IMR-90 (cell line): ENCODE measurements at regions not wholly inside any gene's neighbourhood (a gene's known extent, or its start where the extent isn't known, plus 50 kb on each side); places are given as distances from the start of the nearest gene placed in this dataset.

Source experiments
- ATAC-seq: fragments of 200-7000 bp; cut with Tn5 transposase; 2 replicates; pipeline ENCODE4 v1.9.1; 2020; ENCODE audit warnings: low read depth, mild to moderate bottlenecking, moderate library complexity
- BruUV-seq: library from RNA; stranded (reverse); fragments of 400-500 nt; replicated peaks from 2 replicates; lab custom pipeline; 2021; lab: Mats Ljungman, UMichigan
- CTCF ChIA-PET: fragments of 300-600 bp; formaldehyde crosslinking; extraction: SDS; loops from one replicate; lab custom pipeline; 2021; ENCODE audit warnings: antibody characterized with exemption; lab: Yijun Ruan, JAX
- POLR2A ChIA-PET: fragments of 300-600 bp; sonication (Branson Sonifier 250); formaldehyde crosslinking; loops from one replicate; lab custom pipeline; 2022; ENCODE audit warnings: antibody characterized with exemption; ENCODE audit not compliant: unreplicated experiment; lab: Charles Lee
- DNase-seq: peaks from one replicate; pipeline ENCODE4 v3.0.0; 2013
- H2AFZ ChIP-seq: replicated peaks from 2 replicates; pipeline ENCODE3; 2013; ENCODE audit warnings: low read length, mild to moderate bottlenecking; ENCODE audit not compliant: poor library complexity
- H2AK5ac ChIP-seq: 2 replicates; pipeline ENCODE4 v1.6.1; 2013; ENCODE audit warnings: low read depth, low read length, inconsistent platforms
- H2AK9ac ChIP-seq: replicated peaks from 2 replicates; pipeline ENCODE3; 2013; ENCODE audit warnings: mild to moderate bottlenecking, low read depth, low read length, moderate library complexity; ENCODE audit not compliant: poor library complexity
- H2BK120ac ChIP-seq: 2 replicates; pipeline ENCODE4 v1.6.1; 2013; ENCODE audit warnings: low read depth, low read length, inconsistent platforms
- H2BK15ac ChIP-seq: 3 replicates; pipeline ENCODE4 v1.6.1; 2013; ENCODE audit warnings: low read depth, low read length, inconsistent platforms
- H2BK20ac ChIP-seq: 2 replicates; pipeline ENCODE4 v1.6.1; 2013; ENCODE audit warnings: low read depth, mild to moderate bottlenecking, inconsistent platforms, low read length, moderate library complexity
- H2BK5ac ChIP-seq: 2 replicates; pipeline ENCODE4 v1.6.1; 2013; ENCODE audit warnings: mild to moderate bottlenecking, low read depth, low read length, inconsistent platforms; ENCODE audit not compliant: poor library complexity, severe bottlenecking
- H3K14ac ChIP-seq: replicated peaks from 2 replicates; pipeline ENCODE4 v1.6.1; 2013; ENCODE audit warnings: low read depth, low read length, inconsistent platforms
- H3K18ac ChIP-seq: 2 replicates; pipeline ENCODE4 v1.6.1; 2013; ENCODE audit warnings: low read depth, low read length, control low read depth
- H3K23ac ChIP-seq: 2 replicates; pipeline ENCODE4 v1.6.1; 2013; ENCODE audit warnings: low read depth, low read length, inconsistent platforms
- H3K27ac ChIP-seq: 2 replicates; pipeline ENCODE4 v1.5.1; 2013; ENCODE audit warnings: mild to moderate bottlenecking, control low read depth, low read length; ENCODE audit not compliant: insufficient read depth
- H3K27me3 ChIP-seq: 2 replicates; pipeline ENCODE4 v1.6.1; 2013; ENCODE audit warnings: low read length; ENCODE audit not compliant: control insufficient read depth, insufficient read depth
- H3K36me3 ChIP-seq: 2 replicates; pipeline ENCODE4 v1.6.1; 2013; ENCODE audit warnings: low read length, mixed read lengths; ENCODE audit not compliant: control insufficient read depth, insufficient read depth
- H3K4ac ChIP-seq: 2 replicates; pipeline ENCODE4 v1.6.1; 2013; ENCODE audit warnings: low read depth, low read length, inconsistent platforms
- H3K4me1 ChIP-seq: 2 replicates; pipeline ENCODE4 v1.6.1; 2013; ENCODE audit warnings: low read length, mixed read lengths; ENCODE audit not compliant: control insufficient read depth, insufficient read depth
- H3K4me2 ChIP-seq: 2 replicates; pipeline ENCODE4 v1.6.1; 2013; ENCODE audit warnings: low read depth, mild to moderate bottlenecking, control low read depth, low read length, moderate library complexity
- H3K4me3 ChIP-seq: 2 replicates; pipeline ENCODE4 v1.5.1; 2013; ENCODE audit warnings: low read depth, mild to moderate bottlenecking, control low read depth, low read length, moderate library complexity; ENCODE audit not compliant: insufficient read depth
- H3K56ac ChIP-seq: 2 replicates; pipeline ENCODE4 v1.6.1; 2013; ENCODE audit warnings: low read length, inconsistent platforms; ENCODE audit not compliant: insufficient read depth; ENCODE audit errors: extremely low read depth
- H3K79me1 ChIP-seq, 2 experiments: 2 replicates each; pipeline ENCODE4 v1.6.1; 2013; ENCODE audit warnings: low read length in 2 of 2, inconsistent platforms in 1 of 2, low read depth in 1 of 2
- H3K9ac ChIP-seq: 2 replicates; pipeline ENCODE4 v1.6.1; 2013; ENCODE audit warnings: low read depth, low read length, control low read depth
- H3K9me1 ChIP-seq: 2 replicates; pipeline ENCODE4 v1.6.1; 2013; ENCODE audit warnings: low read length, inconsistent platforms; ENCODE audit not compliant: insufficient read depth
- H3K9me3 ChIP-seq: 2 replicates; pipeline ENCODE4 v1.6.1; 2013; ENCODE audit warnings: low read length; ENCODE audit not compliant: control insufficient read depth, insufficient read depth
- H4K20me1 ChIP-seq: 2 replicates; pipeline ENCODE4 v1.6.1; 2013; ENCODE audit warnings: low read length, inconsistent platforms; ENCODE audit not compliant: insufficient read depth
- H4K5ac ChIP-seq: 2 replicates; pipeline ENCODE4 v1.6.1; 2013; ENCODE audit warnings: mild to moderate bottlenecking, low read depth, low read length, control low read depth
- H4K8ac ChIP-seq, 2 experiments: 2 replicates each; pipeline ENCODE4 v1.6.1; 2013; ENCODE audit warnings: low read depth in 2 of 2, low read length in 2 of 2, control low read depth in 1 of 2, inconsistent platforms in 1 of 2
- H4K91ac ChIP-seq: 2 replicates; pipeline ENCODE4 v1.6.1; 2013; ENCODE audit warnings: low read depth, low read length, inconsistent platforms; ENCODE audit not compliant: insufficient read depth
- CTCF ChIP-seq: conservative IDR thresholded peaks from 2 replicates; pipeline ENCODE4 v1.5.1; 2012; ENCODE audit warnings: mild to moderate bottlenecking, low read depth, low read length, improper control_type of control experiment
- ELK1 ChIP-seq: fragments of 150-350 bp; IDR thresholded peaks from 2 replicates; pipeline ENCODE4 v1.6.1; 2016; ENCODE audit warnings: low read depth, mild to moderate bottlenecking, low read length, moderate library complexity, borderline replicate concordance
- MAZ ChIP-seq: IDR thresholded peaks from 2 replicates; pipeline ENCODE4 v1.6.1; 2012; ENCODE audit warnings: low read depth, mild to moderate bottlenecking, low read length, improper control_type of control experiment, moderate library complexity, borderline replicate concordance
- NFE2L2 ChIP-seq: fragments of 150-350 bp; IDR thresholded peaks from 2 replicates; pipeline ENCODE4 v1.6.1; 2016; ENCODE audit warnings: low read depth, mild to moderate bottlenecking, low read length
- RCOR1 ChIP-seq: IDR thresholded peaks from 2 replicates; pipeline ENCODE4 v1.6.1; 2012; ENCODE audit warnings: mild to moderate bottlenecking, low read length, improper control_type of control experiment; ENCODE audit not compliant: insufficient replicate concordance
- RFX5 ChIP-seq: IDR thresholded peaks from 2 replicates; pipeline ENCODE4 v1.8.0; 2012; ENCODE audit warnings: low read depth, mild to moderate bottlenecking, low read length, moderate library complexity
- USF2 ChIP-seq: fragments of 150-350 bp; IDR thresholded peaks from 2 replicates; pipeline ENCODE4 v1.6.1; 2017; ENCODE audit warnings: mild to moderate bottlenecking, antibody characterized with exemption, low read length, low read depth
- WGBS, 2 experiments: methylation state at CpG; one replicate each; pipeline versions ENCODE4 v1.1.5 to v1.1.7; 2013; ENCODE audit warnings: missing lambda C conversion rate in 2 of 2; ENCODE audit not compliant: insufficient read length in 1 of 2; ENCODE audit errors: extremely low coverage in 2 of 2; 5-methylcytosine and 5-hydroxymethylcytosine counted together
- dilution Hi-C: fragments of 300-500 bp; cut with HindIII; formaldehyde crosslinking; loops from one replicate; pipeline ENCODE4 v1.14.3; 2018; ENCODE audit warnings: low sequenced_read_pairs; ENCODE audit not compliant: unreplicated experiment
- in situ Hi-C: fragments of 300-500 bp; cut with MboI; formaldehyde crosslinking; loops from 3 replicates; pipeline ENCODE4 v1.14.3; 2019; ENCODE audit warnings: low sequenced_read_pairs, inconsistent platforms, mixed read lengths
- intact Hi-C: fragments of 100-400 bp; cut with micrococcal nuclease; formaldehyde crosslinking; loops from 2 replicates; pipeline ENCODE4 v1.10.0; 2022

- Histone ChIP-seq H3K4me1 (no peaks in the 10 kb centered on the region), H3K79me1 (no peaks in the 10 kb centered on the region), H3K9me1 (no peaks in the 10 kb centered on the region), H3K27me3 (no peaks in the 10 kb centered on the region), H4K91ac (no peak overlapping the region), H3K18ac (no peak overlapping the region), H2BK5ac (no peak overlapping the region), H3K4ac (no peak overlapping the region), H2BK120ac (no peak overlapping the region), H4K20me1 (no peaks in the 10 kb centered on the region), H3K36me3 (no peaks in the 10 kb centered on the region), H2AFZ (no peak overlapping the region), H2AK9ac (no peak overlapping the region), H3K4me3 (no peak overlapping the region), H4K5ac (no peak overlapping the region), H4K8ac (no peak overlapping the region), H3K27ac (no peak overlapping the region), H3K9me3 (no peaks in the 10 kb centered on the region), H2AK5ac (no peak overlapping the region), H3K56ac (no peak overlapping the region), H2BK20ac (no peak overlapping the region), H3K23ac (no peak overlapping the region), H2BK15ac (no peak overlapping the region), H3K4me2 (no peak overlapping the region), H3K14ac (no peak overlapping the region), H3K9ac (no peak overlapping the region)
- CTCF ChIA-PET, result no interaction called here
- ATAC-seq (no peak), DNase-seq (no peak)
- dilution Hi-C loops (no loop called here), in situ Hi-C loops (no loop called here), intact Hi-C loops (no loop called here)
- TF ChIP-seq MAZ, result no peak
- no peak for TF ChIP-seq RCOR1
- no peak for TF ChIP-seq NFE2L2
- no peak for TF ChIP-seq USF2
- TF ChIP-seq CTCF, result no peak
- TF ChIP-seq ELK1, result no peak
- no peak for TF ChIP-seq RFX5
- POLR2A ChIA-PET, result no interaction called here
- WGBS, 2 experiments, result no CpG with 5 or more reads among the region's 3 CpGs
- no TSS peak for BruUV-seq
These were observed 50.0 kb upstream of the PCDH7 start for GRCh38 chr4:30670206-30670605.
